Prostate gland (tissue), 2 donors: ENCODE measurements at regions not wholly inside any gene's neighbourhood (a gene's known extent, or its start where the extent isn't known, plus 50 kb on each side); places are given as distances from the start of the nearest gene placed in this dataset.

Experiments used
- DNase-seq: peaks from one replicate; pipeline ENCODE4 v3.0.0-alpha.2; 2019; ENCODE audit warnings: low spot score
- H3K27ac ChIP-seq, 2 donors: fragments of 200-600 bp; sonication (generic); 2 replicates each; pipeline ENCODE4 v1.5.1; 2017 to 2019
- H3K27me3 ChIP-seq: fragments of 200-600 bp; sonication (generic); replicated peaks from 2 replicates; pipeline ENCODE4 v1.5.1; 2019; ENCODE audit not compliant: insufficient read depth
- H3K36me3 ChIP-seq, 2 donors: fragments of 200-600 bp; sonication (generic); 1 replicate in 1 of 2; 2 replicates in 1 of 2; pipeline versions ENCODE4 v1.5.1 to v1.8.1; 2017 to 2019
- H3K4me1 ChIP-seq: fragments of 200-600 bp; sonication (generic); replicated peaks from 2 replicates; pipeline ENCODE4 v1.5.1; 2019
- H3K4me3 ChIP-seq, 2 donors: fragments of 200-600 bp; sonication (generic); 2 replicates each; pipeline ENCODE4 v1.5.1; 2017 to 2019
- H3K9me3 ChIP-seq: fragments of 200-600 bp; sonication (generic); 2 replicates; pipeline ENCODE4 v1.5.1; 2017
- CTCF ChIP-seq, 4 experiments: fragments of 200-600 bp in 2 of 4; fragments of 450-650 bp in 2 of 4; sonication (generic) in 2 of 4; IDR thresholded peaks; 1 replicate in 3 of 4; 2 replicates in 1 of 4; pipeline ENCODE4 v1.5.1; 2016 to 2019; ENCODE audit warnings: antibody characterized with exemption in 4 of 4, mild to moderate bottlenecking in 2 of 4, moderate library complexity in 2 of 4
- POLR2A ChIP-seq: fragments of 450-650 bp; IDR thresholded peaks from one replicate; pipeline ENCODE4 v1.6.1; 2016; ENCODE audit warnings: antibody characterized with exemption, mild to moderate bottlenecking
- POLR2AphosphoS5 ChIP-seq: sonication (generic); formaldehyde crosslinking; IDR thresholded peaks from one replicate; pipeline ENCODE4 v1.6.1; 2017; ENCODE audit warnings: antibody characterized with exemption
- WGBS: methylation state at CpG from one replicate; pipeline ENCODE4 v1.1.5; 2018; 5-methylcytosine and 5-hydroxymethylcytosine counted together
- intact Hi-C: fragments of 100-400 bp; cut with DNase I; formaldehyde crosslinking; loops from one replicate; pipeline ENCODE4 v1.14.2; 2022

- Histone ChIP-seq H3K9me3 (no peaks in the 10 kb centered on the region), H3K27me3 (no peaks in the 10 kb centered on the region), H3K4me3 (no peak overlapping the region), H3K4me1 (no peaks in the 10 kb centered on the region), H3K27ac (no peak overlapping the region), H3K36me3 (no peaks in the 10 kb centered on the region)
- intact Hi-C loops: no loop called here
- TF ChIP-seq CTCF (IDR thresholded peaks at IDR 0.05): no peak
- no peak for TF ChIP-seq POLR2AphosphoS5
- TF ChIP-seq POLR2A: no peak
- DNase-seq: no peak
- WGBS: 93% methylated on average over 10 of the region's 10 CpGs
Measured at GRCh38 chr9:113646946-113647914, 183.7 kb downstream of the RGS3 start.

- no peaks in the 10 kb centered on the region for H3K36me3 ChIP-seq
- H3K27me3 ChIP-seq: no peaks in the 10 kb centered on the region
- H3K9me3 ChIP-seq: no peaks in the 10 kb centered on the region
- TF ChIP-seq POLR2AphosphoS5 (no peak), CTCF (IDR thresholded peaks at IDR 0.05) (no peak), POLR2A (no peak)
- no peak for DNase-seq
- H3K4me3 ChIP-seq: no peak overlapping the region
- H3K4me1 ChIP-seq: no peaks in the 10 kb centered on the region
- no peak overlapping the region for H3K27ac ChIP-seq
- intact Hi-C loops: no loop called here
- WGBS: 76% methylated on average over 2 of the region's 2 CpGs
Measured at GRCh38 chr9:113648048-113648447, 184.5 kb downstream of the RGS3 start.

- no peaks in the 10 kb centered on the region for H3K27me3 ChIP-seq
- H3K9me3 ChIP-seq: no peaks in the 10 kb centered on the region
- H3K36me3 ChIP-seq: no peaks in the 10 kb centered on the region
- no peak for TF ChIP-seq CTCF (IDR thresholded peaks at IDR 0.05)
- no peak overlapping the region for H3K4me3 ChIP-seq
- intact Hi-C loops: no loop called here
- DNase-seq: no peak
- WGBS: 93% methylated on average over 7 of the region's 7 CpGs
- H3K4me1 ChIP-seq: no peaks in the 10 kb centered on the region
- no peak overlapping the region for H3K27ac ChIP-seq
Measured at GRCh38 chr9:113648586-113648985, 185.1 kb downstream of the RGS3 start.

- intact Hi-C loops: no loop called here
Measured at GRCh38 chr9:113649054-113649453, 185.5 kb downstream of the RGS3 start.

More at GRCh38 chr9:113649054-113649453, 185.5 kb downstream of the RGS3 start:
- no peaks in the 10 kb centered on the region for H3K4me1 ChIP-seq
- 43% methylated on average over 11 of the region's 11 CpGs for WGBS
- no peaks in the 10 kb centered on the region for H3K27me3 ChIP-seq
- no peak for DNase-seq
- no peak overlapping the region for H3K27ac ChIP-seq
- TF ChIP-seq CTCF (IDR thresholded peaks at IDR 0.05) (no peak), POLR2AphosphoS5 (no peak)
- H3K4me3 ChIP-seq: no peak overlapping the region
- no peaks in the 10 kb centered on the region for H3K36me3 ChIP-seq
- H3K9me3 ChIP-seq: no peaks in the 10 kb centered on the region
